Stimulated activated CD4-positive, alpha-beta T cell treated with anti-CD3 and anti-CD28 coated beads, Interleukin-12 subunit alpha, Interleukin-12 subunit beta, amount 100 ng/mL, for 24 hours (primary cell): ENCODE measurements at regions not wholly inside any gene's neighbourhood (a gene's known extent, or its start where the extent isn't known, plus 50 kb on each side); places are given as distances from the start of the nearest gene placed in this dataset.

ENCODE experiments used
- DNase-seq, 2 experiments: peaks; one replicate each; pipeline ENCODE4 v3.0.0-alpha.2; 2020; ENCODE audit warnings: low read depth in 2 of 2

GRCh38 chr9:135239100-135239768 is 151.8 kb downstream of the OLFM1 start:
- no peak for DNase-seq

- DNase-seq, result no peak
These were observed 152.3 kb downstream of the OLFM1 start for GRCh38 chr9:135239769-135240141.

GRCh38 chr9:135240222-135240621 is 152.8 kb downstream of the OLFM1 start:
- no peak for DNase-seq

GRCh38 chr9:135240871-135241311 is 153.4 kb downstream of the OLFM1 start:
- no peak for DNase-seq

- no peak for DNase-seq
These were observed 154.0 kb downstream of the OLFM1 start for GRCh38 chr9:135241381-135242048.

GRCh38 chr9:135242049-135242396 is 154.6 kb downstream of the OLFM1 start:
- no peak for DNase-seq

- DNase-seq, result no peak
These were observed 154.9 kb downstream of the OLFM1 start for GRCh38 chr9:135242406-135242805.

GRCh38 chr9:135243201-135244190 is 156.0 kb downstream of the OLFM1 start:
- no peak for DNase-seq

GRCh38 chr9:135244271-135245221 is 157.1 kb downstream of the OLFM1 start:
- no peak for DNase-seq

- DNase-seq, result no peak
These were observed 158.2 kb downstream of the OLFM1 start for GRCh38 chr9:135245482-135246247.

- DNase-seq, result no peak
These were observed 159.1 kb downstream of the OLFM1 start for GRCh38 chr9:135246248-135247205.

- no peak for DNase-seq
These were observed 159.9 kb downstream of the OLFM1 start for GRCh38 chr9:135247227-135247930.

- DNase-seq, result no peak
These were observed 160.6 kb downstream of the OLFM1 start for GRCh38 chr9:135248111-135248510.

GRCh38 chr9:135248721-135249120 is 161.3 kb downstream of the OLFM1 start:
- DNase-seq, result no peak

- no peak for DNase-seq
These were observed 161.7 kb downstream of the OLFM1 start for GRCh38 chr9:135249191-135249590.

GRCh38 chr9:135249711-135250110 is 162.2 kb downstream of the OLFM1 start:
- DNase-seq, result no peak

- DNase-seq, result no peak
These were observed 163.9 kb downstream of the OLFM1 start for GRCh38 chr9:135251331-135251761.

GRCh38 chr9:135251996-135252760 is 164.7 kb downstream of the OLFM1 start:
- DNase-seq, result no peak
